GM12878 (cell line): ENCODE measurements at regions not wholly inside any gene's neighbourhood (a gene's known extent, or its start where the extent isn't known, plus 50 kb on each side); places are given as distances from the start of the nearest gene placed in this dataset.
A peak's percentile ranks its signal among the peaks of the same experiment; 100 is the strongest.

Source experiments
- ATAC-seq: fragments of 200-7000 bp; cut with Tn5 transposase; 3 replicates; pipeline ENCODE4 v1.9.1; 2020; ENCODE audit warnings: mild to moderate bottlenecking, moderate library complexity
- BruUV-seq: library from RNA; stranded (reverse); fragments of 400-500 nt; replicated peaks from 2 replicates; lab custom pipeline; 2021; lab: Mats Ljungman, UMichigan
- CTCF ChIA-PET: fragments of 300-600 bp; sonication (Branson Sonifier 250); formaldehyde crosslinking; extraction: SDS; loops from one replicate; lab custom pipeline; 2021; ENCODE audit warnings: inconsistent platforms; lab: Yijun Ruan, JAX
- POLR2A ChIA-PET: fragments of 350-600 bp; formaldehyde crosslinking; extraction: SDS; loops from one replicate; lab custom pipeline; 2021; ENCODE audit warnings: inconsistent platforms; lab: Charles Lee
- RAD21 ChIA-PET: fragments of 300-600 bp; sonication (Branson Sonifier 250); formaldehyde crosslinking; loops from one replicate; lab custom pipeline; 2023; ENCODE audit warnings: antibody characterized with exemption; ENCODE audit not compliant: unreplicated experiment; lab: Charles Lee
- SMC1A ChIA-PET: fragments of 300-600 bp; sonication (Branson Sonifier 250); formaldehyde crosslinking; loops from one replicate; lab custom pipeline; 2023; ENCODE audit not compliant: unreplicated experiment, uncharacterized antibody; lab: Charles Lee
- DNase-seq: peaks from one replicate; pipeline ENCODE4 v3.0.0-alpha.2; 2011; ENCODE audit warnings: low read depth, low spot score
- FAIRE-seq: peaks from 3 replicates; lab custom pipeline; 2011; peaks lifted over from hg19 to GRCh38; lab: Jason Lieb, UNC
- H2AFZ ChIP-seq: 2 replicates; pipeline ENCODE4 v1.6.0; 2011; ENCODE audit warnings: low read depth, low read length, control low read depth; ENCODE audit not compliant: control insufficient read depth
- H3K27ac ChIP-seq: 2 replicates; pipeline ENCODE4 v1.5.1; 2011; ENCODE audit warnings: control low read depth; ENCODE audit not compliant: control insufficient read depth, insufficient read depth
- H3K27me3 ChIP-seq, 2 experiments: replicated peaks in 1 of 2; 2 replicates each; pipeline versions ENCODE4 v1.6.0 to v1.6.1; 2011; ENCODE audit warnings: low read length in 1 of 2; ENCODE audit not compliant: control insufficient read depth in 2 of 2, insufficient read depth in 2 of 2
- H3K36me3 ChIP-seq, 2 experiments: 2 replicates each; pipeline ENCODE4 v1.5.1; 2011; ENCODE audit warnings: low read length in 1 of 2; ENCODE audit not compliant: control insufficient read depth in 2 of 2, insufficient read depth in 2 of 2
- H3K4me1 ChIP-seq: 2 replicates; pipeline ENCODE4 v1.6.1; 2011; ENCODE audit warnings: mild to moderate bottlenecking, low read length, moderate library complexity, mixed read lengths; ENCODE audit not compliant: control insufficient read depth, insufficient read depth
- H3K4me2 ChIP-seq: 2 replicates; pipeline ENCODE4 v1.6.0; 2011; ENCODE audit warnings: control low read depth; ENCODE audit not compliant: control insufficient read depth, insufficient read depth
- H3K4me3 ChIP-seq: fragments of 200-600 bp; sonication (generic); 2 replicates; pipeline ENCODE4 v1.5.1; 2016
- H3K79me2 ChIP-seq: 2 replicates; pipeline ENCODE4 v1.6.0; 2011; ENCODE audit warnings: low read length; ENCODE audit not compliant: control insufficient read depth, insufficient read depth
- H3K9ac ChIP-seq: 2 replicates; pipeline ENCODE4 v1.8.0; 2011; ENCODE audit warnings: low read length, control low read depth, mixed read lengths; ENCODE audit not compliant: control insufficient read depth, insufficient read depth
- H3K9me3 ChIP-seq: replicated peaks from 3 replicates; pipeline ENCODE4 v1.5.1; 2011; ENCODE audit warnings: mild to moderate bottlenecking, low read length; ENCODE audit not compliant: control insufficient read depth, insufficient read depth
- H4K20me1 ChIP-seq: 2 replicates; pipeline ENCODE4 v1.6.0; 2011; ENCODE audit not compliant: control insufficient read depth, insufficient read depth
- BMI1 ChIP-seq: fragments of 450-650 bp; IDR thresholded peaks from 2 replicates; pipeline ENCODE4 v1.6.1; 2016; ENCODE audit warnings: mild to moderate bottlenecking, moderate library complexity, borderline replicate concordance
- CHD4 ChIP-seq: fragments of 200-600 bp; sonication (generic); IDR thresholded peaks from 2 replicates; pipeline ENCODE4 v1.6.1; 2016; ENCODE audit warnings: mild to moderate bottlenecking
- CTCF ChIP-seq, 3 experiments: IDR thresholded peaks in 2 of 3; conservative IDR thresholded peaks in 1 of 3; 2 replicates each; pipeline ENCODE4 v1.5.1; 2011; ENCODE audit warnings: low read depth in 3 of 3, low read length in 3 of 3, mild to moderate bottlenecking in 3 of 3, control low read depth in 2 of 3, moderate library complexity in 2 of 3, inconsistent platforms in 1 of 3, mixed read lengths in 1 of 3; ENCODE audit not compliant: control insufficient read depth in 2 of 3, insufficient read depth in 1 of 3; ENCODE audit errors: extremely low read depth in 1 of 3
- ESRRA ChIP-seq: IDR thresholded peaks from 2 replicates; pipeline ENCODE4 v1.6.1; 2012; ENCODE audit warnings: mild to moderate bottlenecking, low read length, improper control_type of control experiment
- RAD21 ChIP-seq: IDR thresholded peaks from 2 replicates; pipeline ENCODE4 v1.6.1; 2011; ENCODE audit warnings: mild to moderate bottlenecking, low read depth, low read length, moderate library complexity; ENCODE audit not compliant: insufficient read depth
- RELA ChIP-seq: fragments of 450-650 bp; IDR thresholded peaks from 2 replicates; pipeline ENCODE4 v1.8.0; 2014; ENCODE audit warnings: borderline replicate concordance; ENCODE audit not compliant: partially characterized antibody
- SMC3 ChIP-seq: IDR thresholded peaks from 2 replicates; pipeline ENCODE4 v1.6.1; 2011; ENCODE audit warnings: low read length, improper control_type of control experiment, borderline replicate concordance
- SUPT20H ChIP-seq: IDR thresholded peaks from 2 replicates; pipeline ENCODE4 v1.6.1; 2011; ENCODE audit warnings: low read depth, mild to moderate bottlenecking, low read length, moderate library complexity, borderline replicate concordance; ENCODE audit not compliant: control insufficient read depth
- TARDBP ChIP-seq: IDR thresholded peaks from 2 replicates; pipeline ENCODE4 v1.6.1; 2016; ENCODE audit warnings: borderline replicate concordance
- WGBS: methylation state at CpG from one replicate; pipeline ENCODE4 v1.1.6; 2016; ENCODE audit warnings: low lambda C conversion rate; ENCODE audit not compliant: insufficient replicate concordance, insufficient coverage; ENCODE audit errors: missing lambda C conversion rate; 5-methylcytosine and 5-hydroxymethylcytosine counted together
- in situ Hi-C: fragments of 300-500 bp; cut with MboI; formaldehyde crosslinking; loops from 9 replicates; pipeline ENCODE4 v1.14.3; 2018; ENCODE audit warnings: mixed read lengths
- intact Hi-C: fragments of 100-400 bp; cut with micrococcal nuclease; formaldehyde crosslinking; loops from one replicate; pipeline ENCODE4 v1.14.2; 2022; ENCODE audit not compliant: unreplicated experiment

DNA sequence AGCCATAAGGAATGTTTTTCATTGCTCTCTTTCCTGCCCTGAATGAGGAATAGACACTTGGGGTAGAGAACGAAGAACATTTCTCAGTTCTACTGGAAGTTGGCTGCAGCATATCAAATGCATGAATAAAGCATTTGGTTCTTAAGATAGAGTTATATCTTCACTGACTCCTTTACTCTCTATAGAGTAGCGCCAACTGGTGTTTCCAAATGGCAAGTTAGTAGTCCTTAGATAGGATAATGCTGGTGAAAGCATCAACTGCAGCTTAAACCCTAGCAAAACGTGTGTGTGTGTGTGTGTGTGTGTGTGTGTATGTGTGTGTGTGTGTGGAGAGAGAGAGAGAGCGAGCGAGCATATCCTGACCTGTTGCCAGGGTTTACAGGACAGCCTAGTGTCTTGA, 62.2 kb upstream of the FRMPD4 start:
- Histone ChIP-seq H3K9me3 (no peaks in the 10 kb centered on the region), H3K4me1 (no peaks in the 10 kb centered on the region), H3K79me2 (no peaks in the 10 kb centered on the region), H2AFZ (no peak overlapping the region), H3K4me3 (no peak overlapping the region), H4K20me1 (no peaks in the 10 kb centered on the region), H3K9ac (no peak overlapping the region), H3K4me2 (no peak overlapping the region), H3K27me3 (no peaks in the 10 kb centered on the region; a peak in 1 of 4 replicates), H3K36me3 (no peaks in the 10 kb centered on the region), H3K27ac (no peak overlapping the region)
- CTCF ChIA-PET = no interaction called here
- no peak for TF ChIP-seq TARDBP
- TF ChIP-seq RELA = no peak
- TF ChIP-seq RAD21 = 0 out of 2 replicates have a peak, but pooled peaks have one; percentile 4
- BruUV-seq = no TSS peak
- POLR2A ChIA-PET = no interaction called here
- RAD21 ChIA-PET = interaction anchor here (1.3 kb wide), 1 partner anchor 544 kb away, joined by 4 read pairs; no protein-coding TSS in a partner anchor
- FAIRE-seq (no peak), ATAC-seq (0 out of 3 replicates have a peak, but pooled peaks have one; percentile 15), DNase-seq (no peak)
- in situ Hi-C loops = loop anchor here (25.0 kb wide), 1 partner anchor 836 kb away; the partner anchor contains the start of gene TLR8
- intact Hi-C loops = loop anchor here (10.0 kb wide), 1 partner anchor 489 kb away; no protein-coding TSS in a partner anchor
- SMC1A ChIA-PET = no interaction called here
- WGBS = 26% methylated on average over 5 of the region's 5 CpGs

DNA sequence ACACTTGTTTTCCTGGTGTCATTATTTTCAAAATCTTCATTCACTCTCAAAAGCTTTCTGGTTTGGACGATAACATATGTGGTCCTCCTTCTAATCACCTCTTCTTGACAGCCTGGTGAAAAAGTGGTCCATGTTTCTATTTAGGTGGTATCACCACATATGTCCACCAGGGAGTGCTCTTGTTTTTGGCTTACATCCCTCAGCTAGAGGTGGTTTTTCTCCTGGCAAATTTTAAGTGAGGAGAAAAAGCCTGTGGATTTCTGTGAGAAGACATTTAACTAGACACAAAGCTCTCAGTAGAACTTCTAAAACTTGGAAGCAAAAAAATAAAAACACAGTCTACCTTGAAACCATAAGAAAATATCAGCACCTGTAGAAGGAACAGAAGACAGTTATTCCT, 58.0 kb upstream of the FRMPD4 start:
- ChIA-PET RAD21 (interaction anchor here (1.6 kb wide), 1 partner anchor 621 kb away, joined by 12 read pairs; no protein-coding TSS in a partner anchor), SMC1A (interaction anchor here (0.9 to 2.3 kb wide), 3 partner anchors 74 to 621 kb away, joined by 3 to 16 read pairs (median 3); no protein-coding TSS in a partner anchor), CTCF (interaction anchor here (0.6 to 1.7 kb wide), 18 partner anchors 8 to 691 kb away, joined by 3 to 18 read pairs (median 3); no protein-coding TSS in a partner anchor), POLR2A (interaction anchor here (0.6 kb wide), 1 partner anchor 933 kb away, joined by 3 read pairs; no protein-coding TSS in a partner anchor)
- no peak overlapping the region for H3K27ac ChIP-seq
- intact Hi-C loops = loop anchor here (1.0 to 10.0 kb wide), 2 partner anchors 621 to 695 kb away; no protein-coding TSS in a partner anchor
- 0% methylated on average over 1 of the region's 1 CpG for WGBS
- peak; percentile 83 for FAIRE-seq
- H3K9ac ChIP-seq = no peak overlapping the region
- in situ Hi-C loops = loop anchor here (25.0 kb wide), 1 partner anchor 832 kb away; the partner anchor contains the start of gene TLR8
- BruUV-seq = no TSS peak
- no peak overlapping the region for H3K4me3 ChIP-seq
- no peaks in the 10 kb centered on the region for H3K9me3 ChIP-seq
- H3K79me2 ChIP-seq = no peaks in the 10 kb centered on the region
- H3K4me2 ChIP-seq = no peak overlapping the region
- H3K4me1 ChIP-seq = no peaks in the 10 kb centered on the region
- no peak overlapping the region for H2AFZ ChIP-seq
- H3K36me3 ChIP-seq = no peaks in the 10 kb centered on the region
- TF ChIP-seq CTCF (IDR thresholded peaks at IDR 0.05 in 2 of 3, conservative IDR thresholded peaks at IDR 0.05 in 1 of 3; ENCODE audit: control insufficient read depth in 2 of 3, extremely low read depth in 1 of 3, insufficient read depth in 1 of 3, low read depth in 3 of 3, low read length in 3 of 3) = peak; percentile 49 to 55 (median 54); a peak in 5 of 6 replicates
- TF ChIP-seq SMC3 = peak; percentile 52; the same call in 1 of the 2 replicates
- TF ChIP-seq CHD4 = no peak
- TF ChIP-seq RAD21 = peak; percentile 76
- TF ChIP-seq ESRRA = no peak
- TF ChIP-seq SUPT20H = no peak
- no peak for TF ChIP-seq BMI1
- peak; percentile 66 for ATAC-seq
- no peaks in the 10 kb centered on the region for H4K20me1 ChIP-seq
- no peaks in the 10 kb centered on the region; a peak in 1 of 4 replicates for H3K27me3 ChIP-seq
- no peak for DNase-seq
